Neural cell (in vitro differentiated cells): ENCODE measurements at regions not wholly inside any gene's neighbourhood (a gene's known extent, or its start where the extent isn't known, plus 50 kb on each side); places are given as distances from the start of the nearest gene placed in this dataset.
"Not testable (repeated sequence)": the region's sequence is repeated elsewhere in the genome, so short reads cannot be mapped to it uniquely, and the experiment has no call there.

Source experiments
- H2AFZ ChIP-seq: fragments of 200-600, 300-800 bp; sonication (generic), shearing (Covaris generic); 2 replicates; pipeline ENCODE4 v1.6.0; 2014; ENCODE audit warnings: low read depth, mild to moderate bottlenecking, antibody characterized with exemption, low read length, moderate library complexity
- H3F3A ChIP-seq: fragments of 200-600 bp; shearing (Covaris generic); 2 replicates; pipeline ENCODE4 v1.6.1; 2016; ENCODE audit warnings: mild to moderate bottlenecking, moderate library complexity, mixed read lengths, antibody characterized with exemption, low read length; ENCODE audit not compliant: insufficient read depth, poor library complexity, severe bottlenecking
- H3K27ac ChIP-seq: fragments of 200-600, 300-800 bp; sonication (generic), shearing (Covaris generic); 2 replicates; pipeline ENCODE4 v1.5.1; 2014; ENCODE audit warnings: mild to moderate bottlenecking, low read length, moderate library complexity
- H3K27me3 ChIP-seq: fragments of 300-800, 200-600 bp; sonication (generic), shearing (Covaris generic); 2 replicates; pipeline ENCODE4 v1.6.0; 2014; ENCODE audit warnings: mild to moderate bottlenecking, low read depth, low read length, moderate library complexity; ENCODE audit not compliant: insufficient read depth
- H3K36me3 ChIP-seq: fragments of 300-800, 200-600 bp; sonication (generic), shearing (Covaris generic); 2 replicates; pipeline ENCODE4 v1.5.1; 2014; ENCODE audit warnings: mild to moderate bottlenecking, antibody characterized with exemption, low read length, moderate library complexity; ENCODE audit not compliant: insufficient read depth
- H3K4me2 ChIP-seq: fragments of 300-800, 200-600 bp; sonication (generic), shearing (Covaris generic); 2 replicates; pipeline ENCODE4 v1.6.0; 2014; ENCODE audit warnings: mild to moderate bottlenecking, low read length
- H3K4me3 ChIP-seq: fragments of 300-800, 200-600 bp; sonication (generic), shearing (Covaris generic); 2 replicates; pipeline ENCODE4 v1.5.1; 2014; ENCODE audit warnings: mild to moderate bottlenecking, low read length, moderate library complexity
- H3K79me2 ChIP-seq: fragments of 200-600 bp; shearing (Covaris generic); replicated peaks from 2 replicates; pipeline ENCODE4 v1.6.0; 2014; ENCODE audit warnings: mild to moderate bottlenecking, low read length, moderate library complexity; ENCODE audit not compliant: insufficient read depth
- H3K9ac ChIP-seq: fragments of 300-800, 200-600 bp; sonication (generic), shearing (Covaris generic); 2 replicates; pipeline ENCODE4 v1.6.1; 2016; ENCODE audit warnings: mild to moderate bottlenecking, low read length, mixed read lengths
- H3K9me2 ChIP-seq: fragments of 200-600 bp; shearing (Covaris generic); 2 replicates; pipeline ENCODE4 v1.6.1; 2016; ENCODE audit warnings: mild to moderate bottlenecking, low read length, mixed read lengths; ENCODE audit not compliant: insufficient read depth
- H3K9me3 ChIP-seq: fragments of 200-600, 300-800 bp; sonication (generic), shearing (Covaris generic); 2 replicates; pipeline ENCODE4 v1.6.1; 2016; ENCODE audit warnings: mild to moderate bottlenecking, mixed run types, low read length, moderate library complexity, mixed read lengths
- H4K20me1 ChIP-seq: fragments of 200-600 bp; shearing (Covaris generic); 2 replicates; pipeline ENCODE4 v1.6.1; 2016; ENCODE audit warnings: mild to moderate bottlenecking, mixed run types; ENCODE audit not compliant: insufficient read depth
- CTCF ChIP-seq: fragments of 450-650 bp; IDR thresholded peaks from 2 replicates; pipeline ENCODE4 v1.5.1; 2014; ENCODE audit warnings: antibody characterized with exemption, mild to moderate bottlenecking, moderate library complexity; ENCODE audit not compliant: poor library complexity, severe bottlenecking
- EP300 ChIP-seq: fragments of 450-650 bp; conservative IDR thresholded peaks from 2 replicates; pipeline ENCODE4 v1.6.1; 2014; ENCODE audit warnings: antibody characterized with exemption, mild to moderate bottlenecking, moderate library complexity; ENCODE audit not compliant: poor library complexity, severe bottlenecking
- EZH2 ChIP-seq: fragments of 200-600, 300-800 bp; shearing (Covaris generic), sonication (generic); IDR thresholded peaks from 2 replicates; pipeline ENCODE4 v1.6.1; 2014; ENCODE audit warnings: antibody characterized with exemption, low read length, borderline replicate concordance, mild to moderate bottlenecking; ENCODE audit not compliant: insufficient read depth, poor library complexity, severe bottlenecking
- MXI1 ChIP-seq: fragments of 450-650 bp; conservative IDR thresholded peaks from 2 replicates; pipeline ENCODE4 v1.6.1; 2014; ENCODE audit warnings: antibody characterized with exemption, mild to moderate bottlenecking; ENCODE audit not compliant: poor library complexity, severe bottlenecking
- POLR2AphosphoS5 ChIP-seq: IDR thresholded peaks from 2 replicates; pipeline ENCODE4 v1.6.1; 2012
- RAD21 ChIP-seq: fragments of 450-650 bp; conservative IDR thresholded peaks from 2 replicates; pipeline ENCODE4 v1.6.1; 2014; ENCODE audit warnings: antibody characterized with exemption, mild to moderate bottlenecking, moderate library complexity
- REST ChIP-seq: IDR thresholded peaks from 2 replicates; pipeline ENCODE4 v1.6.1; 2012; ENCODE audit warnings: borderline replicate concordance
- SMC3 ChIP-seq: fragments of 450-650 bp; conservative IDR thresholded peaks from 2 replicates; pipeline ENCODE4 v1.6.1; 2014; ENCODE audit warnings: antibody characterized with exemption, mild to moderate bottlenecking, moderate library complexity; ENCODE audit not compliant: poor library complexity
- TAF1 ChIP-seq: IDR thresholded peaks from 2 replicates; pipeline ENCODE4 v1.6.1; 2012; ENCODE audit warnings: low read depth

GRCh38 chr1:157335056-157335455 is 196.9 kb upstream of the ETV3 start:
- H3K36me3 ChIP-seq, result no peaks in the 10 kb centered on the region
- H3K9ac ChIP-seq, result no peak overlapping the region
- H3K4me3 ChIP-seq, result no peak overlapping the region
- no peaks in the 10 kb centered on the region for H3K79me2 ChIP-seq
- H2AFZ ChIP-seq, result no peak overlapping the region
- no peaks in the 10 kb centered on the region for H3K27me3 ChIP-seq
- H4K20me1 ChIP-seq, result no peaks in the 10 kb centered on the region
- no peaks in the 10 kb centered on the region for H3K9me2 ChIP-seq
- no peak overlapping the region for H3K27ac ChIP-seq
- H3K4me2 ChIP-seq, result no peak overlapping the region
- no peaks in the 10 kb centered on the region for H3F3A ChIP-seq
- TF ChIP-seq POLR2AphosphoS5 (no peak), EP300 (no peak), EZH2 (no peak), MXI1 (no peak), REST (no peak), CTCF (no peak), TAF1 (no peak), SMC3 (no peak), RAD21 (no peak)
- no peaks in the 10 kb centered on the region for H3K9me3 ChIP-seq

DNA sequence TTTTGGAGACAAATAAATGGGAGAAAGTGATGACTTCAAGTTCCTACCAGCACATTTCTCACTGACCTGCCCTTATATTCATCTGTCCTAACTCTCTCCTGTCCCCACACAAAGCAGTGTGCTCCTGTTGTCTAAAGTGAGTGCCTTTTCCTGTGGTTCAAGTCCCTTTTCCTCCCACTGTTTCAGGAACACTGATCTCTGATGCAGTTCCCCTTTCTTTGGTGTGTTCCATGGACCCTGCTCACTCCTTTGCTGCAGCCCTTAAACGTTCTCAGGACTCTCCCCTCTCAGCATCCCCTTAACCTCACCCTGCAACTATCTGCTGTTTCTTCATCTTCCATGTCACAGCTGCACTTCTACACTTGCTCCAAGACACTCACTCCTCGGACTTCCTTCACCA is 195.8 kb upstream of the ETV3 start:
- Histone ChIP-seq H4K20me1 (no peaks in the 10 kb centered on the region), H2AFZ (no peak overlapping the region), H3K4me3 (no peak overlapping the region), H3K27ac (no peak overlapping the region), H3F3A (no peaks in the 10 kb centered on the region), H3K9ac (no peak overlapping the region), H3K27me3 (no peaks in the 10 kb centered on the region), H3K36me3 (no peaks in the 10 kb centered on the region), H3K4me2 (no peak overlapping the region), H3K79me2 (no peaks in the 10 kb centered on the region), H3K9me2 (no peaks in the 10 kb centered on the region), H3K9me3 (no peaks in the 10 kb centered on the region)
- no peak for TF ChIP-seq SMC3
- TF ChIP-seq RAD21, result no peak
- no peak for TF ChIP-seq MXI1
- no peak for TF ChIP-seq TAF1
- TF ChIP-seq CTCF, result no peak
- TF ChIP-seq REST, result no peak
- no peak for TF ChIP-seq POLR2AphosphoS5
- no peak for TF ChIP-seq EP300
- TF ChIP-seq EZH2, result no peak

DNA sequence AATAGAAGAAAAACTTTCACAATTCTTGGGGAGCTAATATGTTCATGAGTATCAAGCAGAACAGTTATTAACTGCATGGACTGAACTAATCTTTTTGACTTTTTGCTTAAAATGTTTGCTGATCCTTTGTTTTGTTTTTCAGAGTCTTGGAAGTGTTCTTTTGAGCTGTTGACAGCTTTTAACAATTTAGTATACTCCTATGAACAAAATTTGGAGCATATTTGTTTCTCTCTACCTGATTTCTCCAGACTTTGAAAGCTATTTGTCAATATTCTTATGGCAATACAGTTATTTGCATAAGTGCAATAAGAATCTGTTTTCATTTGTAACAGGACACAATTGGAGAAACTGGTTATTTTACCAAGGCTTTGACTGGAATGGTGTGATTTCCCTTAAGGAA is 192.0 kb upstream of the ETV3 start:
- H2AFZ ChIP-seq, H3K36me3 ChIP-seq, H4K20me1 ChIP-seq, H3K4me2 ChIP-seq, H3F3A ChIP-seq, H3K4me3 ChIP-seq, H3K9me3 ChIP-seq, H3K27ac ChIP-seq, H3K79me2 ChIP-seq, H3K9ac ChIP-seq, H3K27me3 ChIP-seq, H3K9me2 ChIP-seq: not testable (repeated sequence)
